ENCODE measurements at regions not wholly inside any gene's neighbourhood (a gene's known extent, or its start where the extent isn't known, plus 50 kb on each side); places are given as distances from the start of the nearest gene placed in this dataset.

DNA sequence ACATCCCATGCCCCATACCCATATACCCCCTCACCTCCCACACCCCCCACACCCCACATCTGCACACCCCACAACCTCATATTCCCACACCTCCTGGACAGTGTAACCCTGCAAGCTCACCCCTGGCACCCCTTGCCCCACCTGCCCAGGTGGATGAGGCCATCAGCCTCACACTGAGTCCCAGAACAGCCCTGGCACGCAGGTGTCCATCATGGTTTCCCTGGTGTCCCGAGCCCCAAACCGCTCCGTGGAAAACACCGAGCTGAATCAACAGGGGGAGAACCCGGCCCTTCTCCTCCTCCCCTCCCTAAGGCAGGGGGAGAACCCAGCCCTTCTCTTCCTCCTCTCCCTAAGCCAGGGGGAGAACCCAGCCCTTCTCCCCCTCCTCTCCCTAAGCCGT is 415.6 kb upstream of the SALL3 start:
- DNase-seq (ENCODE audit: low read depth) = no peak

DNA sequence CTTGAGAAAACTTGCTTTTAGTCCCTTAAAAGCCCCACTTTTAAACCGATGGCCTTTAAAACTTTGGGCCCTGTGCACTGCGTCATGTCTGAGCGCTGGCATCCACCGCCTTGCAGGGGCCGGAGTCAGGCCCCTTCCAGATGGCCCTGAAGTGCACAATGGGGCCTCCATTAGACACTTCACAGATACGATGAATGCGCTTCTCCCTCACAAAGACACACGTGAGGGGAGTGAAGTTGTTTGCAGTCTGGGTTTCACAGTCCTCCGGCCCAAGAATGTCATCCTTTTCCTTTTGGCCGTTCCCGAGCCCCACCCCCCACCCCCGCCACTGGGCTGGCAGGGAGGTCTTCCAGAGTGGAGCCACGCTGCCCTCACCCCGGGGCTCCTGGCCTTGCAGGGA is 415.1 kb upstream of the SALL3 start:
- DNase-seq (ENCODE audit: low read depth) = no peak

DNA sequence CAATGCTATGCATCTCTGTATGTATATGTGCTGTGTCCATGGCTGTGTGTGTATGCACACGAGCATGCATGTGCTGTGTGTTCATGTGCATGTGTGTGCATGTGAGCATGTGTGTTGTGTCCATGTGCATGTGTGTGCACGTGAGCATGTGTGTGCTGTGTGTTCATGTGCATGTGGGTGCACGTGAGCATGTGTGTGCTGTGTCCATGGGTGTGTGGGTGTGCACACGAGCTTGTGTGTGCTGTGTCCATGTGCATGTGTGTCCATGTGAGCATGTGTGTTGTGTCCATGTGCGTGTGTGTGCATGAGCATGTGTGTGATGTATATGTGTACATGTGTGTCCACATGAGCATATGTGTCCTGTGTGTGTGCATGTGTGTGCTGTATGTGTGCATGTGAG is 414.4 kb upstream of the SALL3 start:
- DNase-seq (ENCODE audit: low read depth) = no peak

DNA sequence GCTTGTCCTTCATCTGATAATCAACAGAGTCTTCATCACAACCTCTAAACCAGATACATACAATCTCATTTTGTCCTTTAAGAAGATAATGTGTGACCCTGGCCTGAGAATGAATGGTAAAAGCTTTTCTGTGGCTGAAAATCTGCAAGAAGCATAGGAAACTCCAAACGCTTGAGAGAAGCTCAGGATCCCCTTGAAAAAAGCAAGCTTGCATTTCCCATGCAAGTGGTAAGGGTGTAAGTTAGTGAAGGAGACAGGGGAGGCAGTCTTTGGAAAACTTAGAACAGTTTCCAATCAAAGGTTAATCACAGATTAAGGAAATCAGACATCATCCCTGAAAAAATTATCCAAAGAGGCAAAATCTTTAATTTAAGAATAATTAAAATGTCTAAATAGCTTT is 413.6 kb upstream of the SALL3 start:
- DNase-seq (ENCODE audit: low read depth) = no peak

DNA sequence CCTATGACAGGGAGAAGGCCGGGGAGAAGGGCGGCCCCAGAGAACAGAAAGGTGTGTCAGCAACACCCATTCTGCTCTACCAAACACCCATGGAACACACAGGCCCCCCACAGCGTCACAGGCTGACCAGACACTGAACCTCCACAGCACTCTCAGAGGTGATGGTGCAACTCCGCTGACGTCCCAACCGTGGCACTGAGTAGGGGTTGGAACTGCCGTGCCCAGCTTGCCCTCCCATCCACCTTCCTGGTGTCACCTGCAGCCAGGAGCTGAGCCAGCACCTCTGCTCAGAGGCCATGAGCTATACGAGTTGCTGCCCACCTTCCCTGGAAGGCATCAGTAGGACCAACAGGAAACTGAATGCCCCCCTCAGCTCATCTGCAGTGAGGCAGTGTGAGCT is 412.9 kb upstream of the SALL3 start:
- DNase-seq (ENCODE audit: low read depth) = no peak

DNA sequence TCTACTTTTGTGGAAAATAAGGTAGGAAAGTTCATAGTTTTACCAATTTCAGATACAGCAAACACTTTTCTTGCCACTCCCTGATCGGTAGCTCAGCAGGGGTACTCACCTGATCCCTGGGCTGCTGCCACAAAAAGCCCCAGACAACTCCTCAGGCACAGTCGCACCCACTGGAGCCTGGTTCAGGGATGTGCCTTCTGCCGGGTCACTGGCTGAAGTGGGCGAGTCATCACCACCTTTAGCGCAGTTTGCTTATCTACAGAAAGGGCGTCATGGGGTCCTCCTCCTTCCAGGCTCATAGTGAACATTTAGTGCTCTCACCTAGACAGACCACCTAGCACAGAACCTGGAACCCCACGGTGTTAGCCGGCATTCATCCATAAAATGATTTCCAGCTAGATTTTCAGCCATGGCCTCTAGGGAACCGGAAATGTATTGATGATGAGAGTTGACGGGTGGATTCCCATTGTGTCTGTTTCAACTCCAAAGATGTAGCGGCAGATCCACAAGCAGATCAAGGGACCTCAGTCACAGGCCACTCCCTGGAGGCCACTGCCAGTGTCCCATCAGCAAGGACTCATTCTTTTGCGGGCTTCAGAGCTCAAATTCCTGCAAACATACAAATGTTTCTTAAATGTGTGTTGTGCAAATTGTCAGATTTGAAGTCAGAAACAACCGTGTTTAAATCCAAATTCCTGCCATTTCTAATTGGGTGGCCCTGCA is 408.4 kb upstream of the SALL3 start:
- no peak for DNase-seq (ENCODE audit: low read depth)

DNA sequence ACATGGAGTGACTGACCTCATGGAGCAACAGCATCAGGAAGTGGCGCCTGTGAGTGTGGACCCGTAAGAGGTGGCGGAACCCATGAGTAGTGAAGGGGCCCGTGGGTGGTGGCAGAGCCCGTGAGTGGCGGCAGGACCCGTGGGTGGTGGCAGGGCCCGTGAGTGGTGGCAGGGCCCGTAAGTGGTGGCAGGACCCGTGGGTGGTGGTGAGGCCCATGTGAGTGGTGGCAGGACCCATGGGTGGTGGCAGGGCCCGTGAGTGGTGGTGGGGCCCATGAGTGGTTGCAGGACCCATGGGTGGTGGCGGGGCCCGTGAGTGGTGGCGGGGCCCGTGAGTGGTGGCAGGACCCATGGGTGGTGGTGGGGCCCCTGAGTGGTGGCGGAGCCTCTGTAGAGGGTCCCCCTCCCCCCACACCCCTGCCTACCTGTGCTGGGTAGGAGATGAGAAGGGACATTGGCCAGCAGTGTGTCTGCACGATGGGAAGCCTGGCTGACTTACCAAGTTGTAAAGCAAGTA is 407.7 kb upstream of the SALL3 start:
- DNase-seq (ENCODE audit: low read depth) = no peak

DNA sequence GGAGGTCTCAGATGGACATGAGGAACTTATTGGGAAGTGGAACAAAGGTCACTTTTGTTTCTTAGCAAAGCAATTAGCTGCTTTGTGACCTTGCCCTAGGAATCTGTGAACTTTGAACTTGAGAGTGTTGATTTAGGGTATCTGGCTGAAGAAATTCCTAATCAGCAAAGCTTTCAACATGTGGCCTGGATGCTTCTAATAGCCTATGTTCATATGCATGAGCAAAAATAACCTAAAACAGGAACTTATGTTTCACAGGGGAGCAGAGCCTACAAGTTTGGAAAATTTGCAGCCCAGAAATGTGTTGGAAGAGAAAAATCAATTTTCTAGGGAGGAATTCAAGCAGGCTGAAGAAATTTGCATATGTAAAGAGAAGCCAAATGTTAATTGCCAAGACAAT is 405.8 kb upstream of the SALL3 start:
- DNase-seq (ENCODE audit: low read depth) = no peak

DNA sequence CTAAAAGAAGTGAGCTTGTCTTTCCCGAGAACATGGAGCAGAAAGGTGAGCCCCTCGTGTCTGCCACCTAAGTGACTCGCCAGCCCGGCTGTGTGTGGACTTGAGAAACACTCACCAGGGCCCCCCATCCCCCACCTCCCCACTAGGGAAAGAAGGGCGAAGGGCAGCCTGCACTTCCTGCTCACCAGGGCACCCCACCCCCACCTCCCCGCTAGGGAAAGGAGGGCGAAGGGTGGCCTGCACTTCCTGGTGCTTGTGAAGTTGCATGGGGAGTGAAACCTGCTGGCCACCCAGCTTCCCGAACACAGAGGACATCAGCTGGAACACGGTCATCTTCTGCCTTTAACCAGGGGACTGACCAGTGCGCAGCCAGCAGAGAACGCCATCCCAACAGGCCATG is 402.7 kb upstream of the SALL3 start:
- no peak for DNase-seq (ENCODE audit: low read depth)

DNA sequence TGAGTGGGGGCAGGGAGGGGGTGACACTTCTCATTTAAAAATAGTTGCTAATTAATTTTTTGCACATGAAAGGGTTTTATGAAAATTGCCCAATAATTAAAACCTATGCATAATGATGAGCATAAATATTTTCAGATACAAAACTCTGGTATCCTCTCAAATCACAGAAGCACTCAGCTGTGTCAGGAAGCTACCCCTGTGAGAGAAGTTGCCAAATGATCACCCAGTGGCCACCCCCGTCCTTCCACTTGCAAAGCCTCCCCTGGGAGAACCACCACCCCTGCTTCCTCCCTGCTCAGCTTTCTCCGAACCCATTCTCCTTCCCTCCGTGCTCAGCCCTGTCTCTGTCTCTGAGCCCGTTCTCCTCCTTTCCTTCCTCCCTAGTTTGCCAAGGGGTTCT is 400.2 kb upstream of the SALL3 start:
- DNase-seq (ENCODE audit: low read depth) = no peak

DNA sequence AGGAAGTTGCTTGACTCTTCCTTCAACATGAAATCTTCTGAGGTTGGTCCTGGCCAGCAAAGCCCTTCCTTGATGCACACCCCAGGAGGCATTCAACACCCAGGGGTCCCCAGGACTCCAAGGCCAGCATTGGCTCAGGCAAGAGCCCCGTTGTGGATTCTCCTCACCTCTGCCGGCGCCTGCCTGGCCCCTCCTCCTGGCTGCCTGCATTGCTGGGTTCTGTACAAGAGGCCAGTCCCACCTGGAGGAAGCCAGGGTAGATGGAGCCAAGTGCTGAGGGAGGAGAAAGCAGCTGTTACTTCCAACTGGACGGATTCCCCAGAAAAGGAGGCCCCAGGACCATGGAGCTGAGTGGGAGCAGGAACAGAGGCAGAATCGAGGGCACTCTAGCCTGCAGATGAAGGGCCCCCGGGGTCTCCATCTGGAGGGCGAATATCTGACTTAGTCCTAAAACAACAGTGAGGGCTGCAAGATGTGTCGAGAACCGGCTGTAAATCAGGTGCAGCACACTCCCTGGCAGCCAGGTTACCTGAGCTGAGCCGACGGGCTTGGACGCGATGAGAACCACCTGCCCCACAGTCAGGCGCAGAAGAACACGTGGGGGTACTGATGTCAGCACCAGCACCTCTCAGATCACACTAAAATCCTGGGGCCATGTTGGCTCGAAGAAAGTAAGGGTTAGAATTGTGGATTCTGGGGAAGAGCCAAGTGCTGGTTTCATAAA is 399.6 kb upstream of the SALL3 start:
- no peak for DNase-seq (ENCODE audit: low read depth)

DNA sequence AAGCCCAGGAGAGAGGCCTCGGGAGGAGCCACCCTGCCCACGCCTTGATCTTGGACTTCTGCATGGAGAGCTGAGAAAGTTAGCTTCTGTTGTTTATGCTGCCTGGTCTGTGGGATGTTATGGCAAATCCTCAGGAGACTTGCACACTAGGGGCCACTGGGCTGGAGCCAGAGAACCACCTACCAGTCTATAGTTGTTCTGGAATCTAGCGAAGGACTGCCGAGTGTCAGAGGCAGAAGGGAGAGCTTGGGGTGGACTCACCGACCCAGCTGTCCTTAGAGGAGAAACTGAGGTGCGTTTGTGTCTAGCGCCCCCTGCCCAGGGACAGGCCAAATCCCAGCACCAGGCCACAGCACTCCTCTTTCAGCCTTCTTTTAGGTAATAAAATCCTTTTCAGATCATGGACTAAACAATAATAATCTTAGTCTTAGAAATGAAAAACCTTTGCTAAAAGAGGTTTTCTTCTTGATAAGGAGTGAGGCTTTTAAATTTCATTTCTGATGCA is 398.7 kb upstream of the SALL3 start:
- DNase-seq (ENCODE audit: low read depth) = no peak

DNA sequence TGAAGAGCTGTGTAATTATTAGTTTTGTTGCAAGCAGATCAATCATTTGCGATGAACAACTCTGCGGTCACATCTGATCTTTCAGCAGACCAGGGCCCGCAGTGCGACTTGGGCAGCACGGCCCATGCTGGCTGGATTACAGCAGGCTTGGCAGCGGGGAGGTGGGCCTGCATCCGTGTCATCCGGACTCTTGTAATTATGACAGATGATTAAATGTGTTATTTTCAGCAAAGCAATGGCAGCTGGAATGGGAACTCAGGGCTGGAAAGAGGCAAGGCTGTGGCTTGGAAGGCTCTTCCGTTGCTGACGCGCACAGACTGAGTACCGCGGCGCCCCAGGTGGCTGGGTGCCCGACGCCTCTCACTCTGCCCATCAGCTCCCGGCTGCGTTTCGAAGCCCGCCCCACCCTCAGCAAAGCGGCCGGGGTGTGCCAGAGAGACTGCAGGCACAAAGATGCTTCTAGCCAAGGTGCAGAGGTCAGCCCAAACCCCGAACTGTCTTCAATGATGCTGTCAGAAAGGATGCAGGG is 397.4 kb upstream of the SALL3 start:
- DNase-seq (ENCODE audit: low read depth) = peak; percentile 21

DNA sequence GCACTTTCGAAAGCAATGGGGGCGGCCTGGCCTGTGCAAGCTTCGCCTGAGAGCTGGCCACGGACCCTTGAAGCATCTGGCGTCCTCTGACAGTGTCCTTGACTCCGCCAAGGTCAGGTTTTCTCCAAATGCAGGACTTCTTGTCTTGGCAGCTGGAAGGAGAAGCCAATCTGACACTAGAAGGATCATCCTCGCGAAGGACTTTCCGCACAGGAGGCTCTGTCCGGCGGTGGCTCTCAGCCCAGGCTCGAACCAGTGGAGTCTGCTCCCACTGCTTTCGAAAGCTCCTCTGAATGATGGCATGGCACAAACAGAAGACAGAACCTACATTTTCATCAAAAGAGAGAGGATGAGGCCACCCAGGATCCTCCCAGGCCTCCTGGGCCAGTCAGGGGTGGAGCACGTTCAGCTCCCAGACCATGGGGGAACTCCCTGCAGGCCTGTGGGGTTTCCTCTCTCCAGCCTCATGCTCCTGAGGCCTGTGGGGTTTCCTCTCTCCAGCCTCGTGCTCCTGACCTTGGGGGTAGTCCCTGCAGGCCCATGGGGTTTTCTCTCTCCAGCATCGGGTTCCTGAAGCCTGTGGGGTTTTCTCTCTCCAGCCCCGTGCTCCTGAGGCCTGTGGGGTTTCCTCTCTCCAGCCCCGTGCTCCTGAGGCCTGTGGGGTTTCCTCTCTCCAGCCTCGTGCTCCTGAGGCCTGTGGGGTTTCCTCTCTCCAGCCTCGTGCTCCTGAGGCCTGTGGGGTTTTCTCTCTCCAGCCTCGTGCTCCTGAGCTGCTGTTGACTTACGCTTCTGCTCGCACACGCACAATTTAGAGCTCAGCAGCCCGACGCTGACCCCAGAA is 396.5 kb upstream of the SALL3 start:
- DNase-seq (ENCODE audit: low read depth) = no peak

DNA sequence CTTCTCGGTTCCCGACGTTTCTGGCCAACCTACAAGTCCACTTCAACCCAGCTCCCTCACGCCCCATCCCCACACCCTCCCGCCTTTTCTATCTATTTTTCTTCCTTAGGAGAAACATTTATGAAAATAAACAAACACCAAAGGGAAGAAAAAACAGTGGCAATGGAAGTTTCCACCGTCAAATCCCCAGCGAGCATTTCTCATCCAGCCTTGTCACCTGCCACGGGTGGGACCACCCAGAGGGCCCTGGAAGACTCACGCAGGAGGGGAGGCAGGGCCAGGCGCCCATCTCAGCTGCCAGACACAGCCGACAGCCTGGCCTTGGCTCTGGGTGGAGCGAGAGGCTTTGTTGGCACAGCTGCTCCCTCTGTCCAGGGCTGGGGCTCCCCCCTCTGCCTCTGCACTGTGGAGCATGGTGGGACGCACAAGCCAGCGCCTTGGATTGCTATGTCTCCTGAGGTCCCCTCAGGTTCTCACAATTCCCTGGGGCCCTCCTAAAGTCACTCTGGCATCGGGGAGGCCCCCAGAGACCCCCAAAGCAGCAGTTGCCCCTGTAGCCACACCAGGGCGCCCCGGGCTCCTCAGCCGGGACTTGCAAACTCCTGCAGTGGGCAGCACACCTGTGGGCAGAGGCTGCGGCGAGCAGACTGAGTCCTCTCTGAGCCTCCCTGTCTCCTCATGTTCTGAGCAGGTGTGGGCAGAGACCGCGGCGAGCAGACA is 395.7 kb upstream of the SALL3 start:
- no peak for DNase-seq (ENCODE audit: low read depth)

DNA sequence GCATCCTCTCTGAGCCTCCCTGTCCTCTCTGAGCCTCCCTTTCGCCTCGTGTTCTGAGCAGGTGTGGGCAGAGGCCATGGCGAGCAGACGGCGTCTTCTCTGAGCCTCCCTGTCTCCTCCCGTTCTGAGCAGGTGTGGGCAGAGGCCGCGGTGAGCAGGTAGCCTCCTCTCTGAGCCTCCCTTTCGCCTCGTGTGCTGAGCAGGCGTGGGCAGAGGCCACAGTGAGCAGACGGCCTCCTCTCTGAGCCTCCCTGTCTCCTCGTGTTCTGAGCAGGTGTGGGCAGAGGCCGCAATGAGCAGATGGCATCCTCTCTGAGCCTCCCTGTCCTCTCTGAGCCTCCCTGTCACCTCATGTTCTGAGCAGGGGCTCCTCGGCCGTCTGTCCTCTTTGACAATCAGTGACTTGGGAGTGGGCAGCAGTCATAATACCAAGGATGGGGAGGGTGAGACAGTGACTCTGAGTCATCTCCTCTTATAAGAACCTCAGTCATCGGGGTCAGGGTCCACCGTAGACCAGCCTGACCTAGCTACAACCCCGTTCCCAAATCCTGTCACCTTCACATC is 395.1 kb upstream of the SALL3 start:
- DNase-seq (ENCODE audit: low read depth) = no peak

DNA sequence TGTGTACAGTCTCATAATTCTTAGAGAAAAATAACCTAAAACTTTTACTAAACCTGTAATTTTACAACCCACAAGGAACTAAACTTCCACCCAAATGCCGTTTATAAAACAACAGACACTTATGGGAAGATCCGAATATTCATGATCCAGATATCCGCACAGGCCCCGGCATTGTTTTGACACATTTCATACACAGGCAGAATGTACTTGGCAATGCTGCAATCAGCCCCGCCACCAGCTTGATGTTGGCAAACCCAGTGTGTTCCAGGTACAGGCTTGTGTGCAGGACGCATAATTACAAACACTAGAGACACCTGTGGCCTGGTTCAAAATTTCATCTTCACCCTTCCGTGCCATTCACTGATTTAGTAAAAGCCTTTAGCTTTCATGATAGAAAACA is 393.0 kb upstream of the SALL3 start:
- no peak for DNase-seq (ENCODE audit: low read depth)

DNA sequence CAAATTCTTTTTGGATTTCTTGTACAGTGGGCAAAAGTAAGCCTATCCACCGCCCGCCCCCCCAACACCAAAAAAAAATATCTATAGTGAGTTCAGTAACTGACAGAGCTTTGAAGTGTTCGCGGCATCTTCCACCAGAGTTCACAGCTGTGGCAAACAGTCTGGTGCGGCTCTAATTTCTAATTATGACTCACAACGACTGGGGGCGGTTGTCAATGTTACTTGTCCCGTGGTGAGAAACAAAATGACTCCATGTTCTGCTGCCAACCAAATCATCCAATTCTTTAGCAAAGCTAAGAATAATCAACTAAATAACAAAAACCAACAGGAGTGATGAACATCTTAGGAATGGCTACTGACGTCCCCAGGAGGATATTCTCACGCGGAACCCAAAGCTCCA is 392.5 kb upstream of the SALL3 start:
- DNase-seq (ENCODE audit: low read depth) = peak; percentile 58

DNA sequence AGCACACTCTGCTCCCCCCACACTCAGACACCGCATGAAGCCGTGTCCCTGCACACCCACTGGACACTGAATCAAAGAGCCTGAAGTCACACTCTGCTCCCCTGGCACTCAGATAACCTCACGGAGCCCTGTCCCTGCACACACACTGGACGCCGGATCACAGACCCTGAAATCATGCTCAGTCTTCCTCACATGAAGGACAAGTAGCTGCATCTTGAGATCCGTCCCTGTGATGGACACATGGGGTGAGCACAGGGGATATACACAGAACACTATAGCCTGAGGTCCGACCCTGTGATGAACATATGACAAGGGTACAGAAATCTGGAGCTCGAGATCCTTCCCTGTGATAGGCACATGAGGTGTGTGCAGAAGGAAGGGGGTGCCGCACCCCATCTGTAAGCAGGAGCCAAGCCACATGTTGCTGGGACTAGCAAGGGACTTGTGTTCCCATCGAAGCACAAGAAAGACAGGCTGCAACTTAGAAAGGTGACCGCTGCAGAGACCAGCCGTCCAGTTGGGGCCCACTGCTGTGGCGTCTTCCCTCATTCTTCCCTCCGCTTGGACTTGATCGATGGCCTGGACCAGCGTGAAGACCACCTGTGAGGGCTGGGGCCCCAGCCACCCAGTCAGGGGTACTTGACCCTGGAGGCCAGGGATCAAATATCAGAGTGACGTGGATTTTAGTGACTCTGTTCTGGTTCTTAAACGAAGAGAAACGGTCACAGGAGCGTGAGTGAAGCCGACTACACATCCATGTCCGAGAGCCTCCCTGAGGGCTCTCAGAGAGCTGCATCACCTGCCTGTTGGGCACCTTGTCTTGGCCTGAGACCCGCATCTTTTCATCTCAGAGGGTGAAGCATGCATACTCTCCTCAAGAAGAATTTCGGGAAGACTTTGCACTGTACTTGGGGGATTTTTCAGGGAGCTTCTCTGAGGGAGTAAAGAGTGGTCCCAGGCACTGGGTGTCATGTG is 391.7 kb upstream of the SALL3 start:
- no peak for DNase-seq (ENCODE audit: low read depth)

DNA sequence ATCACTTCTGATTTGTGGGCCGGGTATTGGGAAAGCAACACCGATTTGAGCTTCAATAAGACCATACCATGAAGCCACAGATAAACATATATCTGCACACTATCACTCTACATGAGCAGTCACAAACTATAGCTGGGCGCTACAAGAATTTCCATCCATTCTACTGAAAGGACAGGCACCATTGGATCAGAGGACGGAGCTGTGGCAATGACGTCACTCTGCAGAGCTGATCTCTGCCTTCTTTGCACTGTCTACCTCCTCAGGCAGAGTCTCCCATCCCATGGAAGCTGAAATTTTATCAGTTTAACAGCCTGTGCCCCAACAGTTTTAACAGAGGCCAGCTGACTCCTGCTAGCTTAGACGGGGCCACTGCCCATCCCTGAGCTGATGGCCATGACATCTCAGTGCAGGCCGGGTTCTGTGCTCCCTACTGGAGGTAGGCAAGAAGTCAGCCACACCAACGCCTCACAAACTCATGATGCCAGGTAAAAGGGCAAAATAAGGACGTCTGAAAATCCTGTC is 389.6 kb upstream of the SALL3 start:
- DNase-seq (ENCODE audit: low read depth) = no peak

Measured in Daoy (cell line).